ENCODE measurements at regions not wholly inside any gene's neighbourhood (a gene's known extent, or its start where the extent isn't known, plus 50 kb on each side); places are given as distances from the start of the nearest gene placed in this dataset.
A peak's percentile ranks its signal among the peaks of the same experiment; 100 is the strongest.

GRCh38 chr5:117177302-117177701 lies 602.7 kb upstream of the SEMA6A start:
- Histone ChIP-seq H3K4me3 (ENCODE audit: low read depth, low read length, poor library complexity, severe bottlenecking) (no peak overlapping the region), H3K4me1 (ENCODE audit: insufficient read depth, low read length, poor library complexity, severe bottlenecking) (no peaks in the 10 kb centered on the region), H3K27ac (ENCODE audit: low read depth, low read length, poor library complexity, severe bottlenecking) (no peak overlapping the region), H2AFZ (ENCODE audit: low read length) (0 out of 2 replicates have a peak overlapping the region, but pooled peaks have one; percentile 19), H3K9me2 (ENCODE audit: insufficient read depth, low read length) (no peaks in the 10 kb centered on the region), H3K4me2 (ENCODE audit: low read length) (no peak overlapping the region), H3K9me3 (ENCODE audit: low read length) (no peaks in the 10 kb centered on the region), H3K79me2 (ENCODE audit: insufficient read depth, low read depth, low read length) (no peaks in the 10 kb centered on the region), H4K20me1 (ENCODE audit: insufficient read depth, low read length) (no peaks in the 10 kb centered on the region), H3K36me3 (ENCODE audit: insufficient read depth, low read length) (no peaks in the 10 kb centered on the region)
- no peak for DNase-seq (ENCODE audit: low spot score)
- intact Hi-C loops (cut with micrococcal nuclease; ENCODE audit: unreplicated experiment), result no loop called here
- ChIA-PET POLR2A (no interaction called here), CTCF (ENCODE audit: unreplicated experiment) (no interaction called here)
- TF ChIP-seq EZH2phosphoT487 (IDR thresholded peaks at IDR 0.05; ENCODE audit: borderline replicate concordance, low read depth, low read length) (no peak), CTCF (conservative IDR thresholded peaks at IDR 0.05; ENCODE audit: low read length) (no peak)
- no TSS peak for BruUV-seq (replicated peaks)

DNA sequence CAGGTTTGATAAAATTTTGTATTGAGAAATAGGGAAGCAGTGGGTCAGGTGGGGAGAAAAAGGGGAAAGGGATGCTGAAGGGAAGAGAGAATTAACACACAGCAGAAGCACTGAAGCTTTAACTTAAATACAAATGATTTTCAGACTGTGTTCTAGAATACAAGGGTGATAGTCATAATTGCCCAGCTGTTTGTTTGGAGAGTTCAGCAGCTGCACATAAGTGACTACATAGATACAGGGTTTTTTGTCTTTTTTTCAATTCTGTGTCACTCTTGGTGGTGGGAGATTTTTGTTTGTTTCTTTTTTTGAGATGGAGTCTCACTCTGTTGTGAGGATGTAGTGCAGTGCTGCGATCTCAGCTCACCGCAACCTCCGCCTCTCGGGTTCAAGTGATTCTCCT lies 590.4 kb upstream of the SEMA6A start:
- Histone ChIP-seq H4K20me1 (ENCODE audit: insufficient read depth, low read length) (no peaks in the 10 kb centered on the region), H3K79me2 (ENCODE audit: insufficient read depth, low read depth, low read length) (no peaks in the 10 kb centered on the region), H3K9me2 (ENCODE audit: insufficient read depth, low read length) (no peaks in the 10 kb centered on the region), H2AFZ (ENCODE audit: low read length) (no peak overlapping the region), H3K4me3 (ENCODE audit: low read depth, low read length, poor library complexity, severe bottlenecking) (no peak overlapping the region), H3K4me2 (ENCODE audit: low read length) (no peak overlapping the region), H3K36me3 (ENCODE audit: insufficient read depth, low read length) (no peaks in the 10 kb centered on the region), H3K4me1 (ENCODE audit: insufficient read depth, low read length, poor library complexity, severe bottlenecking) (no peaks in the 10 kb centered on the region), H3K9me3 (ENCODE audit: low read length) (no peaks in the 10 kb centered on the region), H3K27ac (ENCODE audit: low read depth, low read length, poor library complexity, severe bottlenecking) (no peak overlapping the region)
- TF ChIP-seq CTCF (conservative IDR thresholded peaks at IDR 0.05; ENCODE audit: low read length), result no peak
- no peak for TF ChIP-seq EZH2phosphoT487 (IDR thresholded peaks at IDR 0.05; ENCODE audit: borderline replicate concordance, low read depth, low read length)
- CTCF ChIA-PET (ENCODE audit: unreplicated experiment), result no interaction called here
- DNase-seq (ENCODE audit: low spot score), result no peak
- no TSS peak for BruUV-seq (replicated peaks)
- POLR2A ChIA-PET, result no interaction called here
- intact Hi-C loops (cut with micrococcal nuclease; ENCODE audit: unreplicated experiment), result no loop called here

DNA sequence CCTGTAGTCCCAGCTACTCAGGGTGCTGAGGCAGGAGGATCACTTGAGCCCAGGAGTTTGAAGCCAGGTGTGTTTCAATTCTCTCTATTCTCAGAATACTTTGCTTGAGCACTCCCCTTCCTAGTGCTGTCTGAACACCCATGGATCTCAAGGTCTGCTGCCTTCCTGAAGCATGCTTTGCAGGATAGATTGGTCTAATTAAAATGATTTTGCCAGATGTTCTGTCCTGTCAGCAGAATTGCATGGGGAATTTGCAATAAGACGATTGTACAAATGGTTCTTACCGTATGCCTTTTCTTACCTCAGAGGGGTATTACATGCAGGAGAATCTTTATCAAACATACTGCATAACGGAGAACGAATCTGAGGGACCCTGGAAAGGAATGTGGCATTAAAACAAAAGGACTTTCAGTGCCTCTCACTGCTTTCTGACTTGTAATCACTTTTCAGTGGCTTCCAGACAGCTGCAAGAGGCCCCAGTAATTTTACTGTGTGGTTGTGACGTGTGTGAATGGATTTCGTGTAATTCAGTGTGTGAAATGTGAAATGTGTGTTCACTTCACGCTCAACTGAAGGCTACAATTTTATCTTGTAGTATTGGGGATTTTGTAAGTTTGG lies 587.2 kb upstream of the SEMA6A start:
- Histone ChIP-seq H3K4me1 (ENCODE audit: insufficient read depth, low read length, poor library complexity, severe bottlenecking) (no peaks in the 10 kb centered on the region), H3K9me2 (ENCODE audit: insufficient read depth, low read length) (no peaks in the 10 kb centered on the region), H3K36me3 (ENCODE audit: insufficient read depth, low read length) (no peaks in the 10 kb centered on the region), H3K4me3 (ENCODE audit: low read depth, low read length, poor library complexity, severe bottlenecking) (no peak overlapping the region), H3K79me2 (ENCODE audit: insufficient read depth, low read depth, low read length) (no peaks in the 10 kb centered on the region), H2AFZ (ENCODE audit: low read length) (no peak overlapping the region), H3K4me2 (ENCODE audit: low read length) (no peak overlapping the region), H4K20me1 (ENCODE audit: insufficient read depth, low read length) (no peaks in the 10 kb centered on the region), H3K27ac (ENCODE audit: low read depth, low read length, poor library complexity, severe bottlenecking) (no peak overlapping the region), H3K9me3 (ENCODE audit: low read length) (no peaks in the 10 kb centered on the region)
- TF ChIP-seq CTCF (conservative IDR thresholded peaks at IDR 0.05; ENCODE audit: low read length), result no peak
- no peak for TF ChIP-seq EZH2phosphoT487 (IDR thresholded peaks at IDR 0.05; ENCODE audit: borderline replicate concordance, low read depth, low read length)
- BruUV-seq (replicated peaks), result no TSS peak
- no peak for DNase-seq (ENCODE audit: low spot score)
- intact Hi-C loops (cut with micrococcal nuclease; ENCODE audit: unreplicated experiment), result no loop called here
- ChIA-PET CTCF (ENCODE audit: unreplicated experiment) (no interaction called here), POLR2A (interaction anchor here (0.6 kb wide), 1 partner anchor 15 kb away, joined by 3 read pairs; no protein-coding TSS in a partner anchor)
